ENCODE measurements at regions not wholly inside any gene's neighbourhood (a gene's known extent, or its start where the extent isn't known, plus 50 kb on each side); places are given as distances from the start of the nearest gene placed in this dataset.

DNA sequence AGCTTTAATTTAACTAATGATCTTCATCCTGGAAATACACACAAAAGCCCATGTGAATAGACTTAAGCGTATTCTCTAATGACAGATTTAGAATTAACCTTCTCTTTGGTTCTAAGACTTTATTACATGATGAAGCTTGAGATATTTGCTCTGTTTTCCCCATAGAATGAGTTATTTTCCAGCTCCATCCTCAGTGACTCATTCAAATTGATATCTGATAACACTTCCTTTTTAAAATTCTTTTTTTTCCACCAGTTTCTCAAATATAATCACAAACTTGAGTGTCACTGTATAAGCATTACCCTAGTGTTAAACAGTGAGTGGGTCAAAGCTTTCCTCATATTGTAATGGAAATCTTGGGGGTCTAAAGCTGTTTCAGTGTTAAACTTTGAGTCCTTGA is 535.8 kb downstream of the KCNA4 start:
- ChIA-PET RAD21 (ENCODE audit: low non-redundant PET in 1 of 2, low total read pairs in 2 of 2, uncharacterized antibody in 2 of 2, unreplicated experiment in 2 of 2) (no interaction called here), CTCF (no interaction called here), POLR2A (no interaction called here)
- H3K9me3 ChIP-seq (ENCODE audit: control insufficient read depth in 1 of 2, insufficient read depth in 1 of 2, low read depth in 1 of 2, low read length in 2 of 2), result no peaks in the 10 kb centered on the region
- H3K27me3 ChIP-seq (ENCODE audit: insufficient read depth, low read length), result no peaks in the 10 kb centered on the region
- no peak overlapping the region for H2AFZ ChIP-seq (ENCODE audit: low read depth, low read length, poor library complexity, severe bottlenecking)
- no peak overlapping the region for H3K27ac ChIP-seq (ENCODE audit: low read depth, low read length)
- ATAC-seq (no peak), DNase-seq (ENCODE audit: low read depth, low spot score) (no peak)
- no peak overlapping the region for H3K9ac ChIP-seq (ENCODE audit: low read length)
- no peak overlapping the region for H3K4me2 ChIP-seq (ENCODE audit: low read length)
- no TSS peak for BruUV-seq (replicated peaks)
- no peaks in the 10 kb centered on the region for H3K79me2 ChIP-seq (ENCODE audit: insufficient read depth, low read length)
- no peaks in the 10 kb centered on the region for H3K4me1 ChIP-seq (ENCODE audit: control insufficient read depth in 1 of 2, insufficient read depth in 2 of 2, low read length in 2 of 2)
- no peak overlapping the region for H3K4me3 ChIP-seq (replicated peaks in 1 of 2; ENCODE audit: low read depth in 1 of 2, low read length in 2 of 2)
- no peaks in the 10 kb centered on the region for H3K9me2 ChIP-seq (ENCODE audit: insufficient read depth)
- no peaks in the 10 kb centered on the region for H4K20me1 ChIP-seq (ENCODE audit: insufficient read depth)
- intact Hi-C loops (cut with micrococcal nuclease), result no loop called here
- TF ChIP-seq POLR2A (IDR thresholded peaks at IDR 0.05; ENCODE audit: borderline replicate concordance, extremely low read depth, insufficient read depth, insufficient read length), result no peak
- TF ChIP-seq, protein P1, sequence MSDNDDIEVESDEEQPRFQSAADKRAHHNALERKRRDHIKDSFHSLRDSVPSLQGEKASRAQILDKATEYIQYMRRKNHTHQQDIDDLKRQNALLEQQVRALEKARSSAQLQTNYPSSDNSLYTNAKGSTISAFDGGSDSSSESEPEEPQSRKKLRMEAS (IDR thresholded peaks at IDR 0.05), result no peak
- TF ChIP-seq FOSL1 (IDR thresholded peaks at IDR 0.05; ENCODE audit: low read depth), result no peak
- no peaks in the 10 kb centered on the region for H3K36me3 ChIP-seq (ENCODE audit: control insufficient read depth in 1 of 2, insufficient read depth in 2 of 2, low read length in 2 of 2)

- Histone ChIP-seq H3K9me3 (ENCODE audit: control insufficient read depth in 1 of 2, insufficient read depth in 1 of 2, low read depth in 1 of 2, low read length in 2 of 2) (no peaks in the 10 kb centered on the region), H3K36me3 (ENCODE audit: control insufficient read depth in 1 of 2, insufficient read depth in 2 of 2, low read length in 2 of 2) (no peaks in the 10 kb centered on the region), H3K9ac (ENCODE audit: low read length) (no peak overlapping the region), H3K27me3 (ENCODE audit: insufficient read depth, low read length) (no peaks in the 10 kb centered on the region), H3K79me2 (ENCODE audit: insufficient read depth, low read length) (no peaks in the 10 kb centered on the region), H3K4me1 (ENCODE audit: control insufficient read depth in 1 of 2, insufficient read depth in 2 of 2, low read length in 2 of 2) (no peaks in the 10 kb centered on the region), H4K20me1 (ENCODE audit: insufficient read depth) (no peaks in the 10 kb centered on the region), H3K27ac (ENCODE audit: low read depth, low read length) (no peak overlapping the region), H3K4me2 (ENCODE audit: low read length) (no peak overlapping the region), H3K4me3 (replicated peaks in 1 of 2; ENCODE audit: low read depth in 1 of 2, low read length in 2 of 2) (no peak overlapping the region), H3K9me2 (ENCODE audit: insufficient read depth) (no peaks in the 10 kb centered on the region), H2AFZ (ENCODE audit: low read depth, low read length, poor library complexity, severe bottlenecking) (no peak overlapping the region)
- POLR2A ChIA-PET, result no interaction called here
- TF ChIP-seq, protein P1 (IDR thresholded peaks at IDR 0.05), result no peak
- no peak for TF ChIP-seq ZFX (IDR thresholded peaks at IDR 0.05)
- TF ChIP-seq, protein P2, sequence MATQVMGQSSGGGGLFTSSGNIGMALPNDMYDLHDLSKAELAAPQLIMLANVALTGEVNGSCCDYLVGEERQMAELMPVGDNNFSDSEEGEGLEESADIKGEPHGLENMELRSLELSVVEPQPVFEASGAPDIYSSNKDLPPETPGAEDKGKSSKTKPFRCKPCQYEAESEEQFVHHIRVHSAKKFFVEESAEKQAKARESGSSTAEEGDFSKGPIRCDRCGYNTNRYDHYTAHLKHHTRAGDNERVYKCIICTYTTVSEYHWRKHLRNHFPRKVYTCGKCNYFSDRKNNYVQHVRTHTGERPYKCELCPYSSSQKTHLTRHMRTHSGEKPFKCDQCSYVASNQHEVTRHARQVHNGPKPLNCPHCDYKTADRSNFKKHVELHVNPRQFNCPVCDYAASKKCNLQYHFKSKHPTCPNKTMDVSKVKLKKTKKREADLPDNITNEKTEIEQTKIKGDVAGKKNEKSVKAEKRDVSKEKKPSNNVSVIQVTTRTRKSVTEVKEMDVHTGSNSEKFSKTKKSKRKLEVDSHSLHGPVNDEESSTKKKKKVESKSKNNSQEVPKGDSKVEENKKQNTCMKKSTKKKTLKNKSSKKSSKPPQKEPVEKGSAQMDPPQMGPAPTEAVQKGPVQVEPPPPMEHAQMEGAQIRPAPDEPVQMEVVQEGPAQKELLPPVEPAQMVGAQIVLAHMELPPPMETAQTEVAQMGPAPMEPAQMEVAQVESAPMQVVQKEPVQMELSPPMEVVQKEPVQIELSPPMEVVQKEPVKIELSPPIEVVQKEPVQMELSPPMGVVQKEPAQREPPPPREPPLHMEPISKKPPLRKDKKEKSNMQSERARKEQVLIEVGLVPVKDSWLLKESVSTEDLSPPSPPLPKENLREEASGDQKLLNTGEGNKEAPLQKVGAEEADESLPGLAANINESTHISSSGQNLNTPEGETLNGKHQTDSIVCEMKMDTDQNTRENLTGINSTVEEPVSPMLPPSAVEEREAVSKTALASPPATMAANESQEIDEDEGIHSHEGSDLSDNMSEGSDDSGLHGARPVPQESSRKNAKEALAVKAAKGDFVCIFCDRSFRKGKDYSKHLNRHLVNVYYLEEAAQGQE (IDR thresholded peaks at IDR 0.05; ENCODE audit: low read depth), result no peak
- TF ChIP-seq TCF7L2 (IDR thresholded peaks at IDR 0.05; ENCODE audit: borderline replicate concordance, extremely low read depth, insufficient read depth, insufficient read length), result no peak
- TF ChIP-seq POLR2AphosphoS5 (IDR thresholded peaks at IDR 0.05; ENCODE audit: low read depth, low read length), result no peak
- TF ChIP-seq ZNF274 (IDR thresholded peaks at IDR 0.05; ENCODE audit: low read depth, low read length), result no peak
- TF ChIP-seq JUND (IDR thresholded peaks at IDR 0.05), result no peak
- no peak for TF ChIP-seq POLR2A (IDR thresholded peaks at IDR 0.05; ENCODE audit: borderline replicate concordance, extremely low read depth, insufficient read depth, insufficient read length)
- TF ChIP-seq, protein P3, sequence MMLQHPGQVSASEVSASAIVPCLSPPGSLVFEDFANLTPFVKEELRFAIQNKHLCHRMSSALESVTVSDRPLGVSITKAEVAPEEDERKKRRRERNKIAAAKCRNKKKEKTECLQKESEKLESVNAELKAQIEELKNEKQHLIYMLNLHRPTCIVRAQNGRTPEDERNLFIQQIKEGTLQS (IDR thresholded peaks at IDR 0.05), result no peak
- no peak for TF ChIP-seq YY1 (IDR thresholded peaks at IDR 0.05; ENCODE audit: extremely low read depth, insufficient replicate concordance, low read depth, low read length)
- TF ChIP-seq CEBPB (IDR thresholded peaks at IDR 0.05; ENCODE audit: low read depth), result no peak
- no peak for TF ChIP-seq RAD21 (IDR thresholded peaks at IDR 0.05; ENCODE audit: low read depth)
- TF ChIP-seq FOSL1 (IDR thresholded peaks at IDR 0.05; ENCODE audit: low read depth), result no peak
- no peak for TF ChIP-seq CBX3 (IDR thresholded peaks at IDR 0.05; ENCODE audit: low read depth)
- no peak for TF ChIP-seq ELF1 (IDR thresholded peaks at IDR 0.05; ENCODE audit: borderline replicate concordance, low read depth)
- no peak for DNase-seq (ENCODE audit: low read depth, low spot score)
- BruUV-seq (replicated peaks), result no TSS peak
- RAD21 ChIA-PET (ENCODE audit: low non-redundant PET in 1 of 2, low total read pairs in 2 of 2, uncharacterized antibody in 2 of 2, unreplicated experiment in 2 of 2), result no interaction called here
- intact Hi-C loops (cut with micrococcal nuclease), result no loop called here
- ATAC-seq, result no peak
- CTCF ChIA-PET, result no interaction called here
Observed at GRCh38 chr11:29458252-29458651, 558.6 kb downstream of the KCNA4 start.
